HuH-7 (cell line): ENCODE measurements at regions not wholly inside any gene's neighbourhood (a gene's known extent, or its start where the extent isn't known, plus 50 kb on each side); places are given as distances from the start of the nearest gene placed in this dataset.

Experiments used
- DNase-seq: peaks from one replicate; pipeline ENCODE4 v3.0.0; 2011; ENCODE audit warnings: low spot score

GRCh38 chr11:11039208-11039965 lies 181.5 kb upstream of the ZBED5 start:
- DNase-seq: no peak

GRCh38 chr11:11038782-11039181 lies 180.9 kb upstream of the ZBED5 start:
- DNase-seq: no peak

- DNase-seq: no peak
Observed at GRCh38 chr11:11038352-11038751, 180.5 kb upstream of the ZBED5 start.

GRCh38 chr11:11036848-11037732 lies 179.2 kb upstream of the ZBED5 start:
- DNase-seq: peak; percentile 22

GRCh38 chr11:11036185-11036847 lies 178.5 kb upstream of the ZBED5 start:
- no peak for DNase-seq

- no peak for DNase-seq
Observed at GRCh38 chr11:11035331-11035730, 177.5 kb upstream of the ZBED5 start.

- DNase-seq: no peak
Observed at GRCh38 chr11:11034476-11034875, 176.6 kb upstream of the ZBED5 start.

GRCh38 chr11:11032066-11032465 lies 174.2 kb upstream of the ZBED5 start:
- no peak for DNase-seq

- no peak for DNase-seq
Observed at GRCh38 chr11:11029027-11029426, 171.2 kb upstream of the ZBED5 start.

- DNase-seq: peak; percentile 40
Observed at GRCh38 chr11:11028017-11028692, 170.3 kb upstream of the ZBED5 start.

GRCh38 chr11:11027288-11027687 lies 169.4 kb upstream of the ZBED5 start:
- DNase-seq: no peak

- no peak for DNase-seq
Observed at GRCh38 chr11:11025087-11025486, 167.2 kb upstream of the ZBED5 start.

- DNase-seq: peak; percentile 12
Observed at GRCh38 chr11:11022125-11022730, 164.4 kb upstream of the ZBED5 start.

- DNase-seq: no peak
Observed at GRCh38 chr11:11021563-11021962, 163.7 kb upstream of the ZBED5 start.

GRCh38 chr11:11020747-11021149 lies 162.9 kb upstream of the ZBED5 start:
- no peak for DNase-seq

- no peak for DNase-seq
Observed at GRCh38 chr11:11020219-11020726, 162.4 kb upstream of the ZBED5 start.

GRCh38 chr11:11016943-11017342 lies 159.1 kb upstream of the ZBED5 start:
- no peak for DNase-seq

- DNase-seq: no peak
Observed at GRCh38 chr11:11016068-11016467, 158.2 kb upstream of the ZBED5 start.

GRCh38 chr11:11011617-11012016 lies 153.8 kb upstream of the ZBED5 start:
- DNase-seq: no peak

GRCh38 chr11:11010624-11011127 lies 152.8 kb upstream of the ZBED5 start:
- DNase-seq: peak; percentile 30

- DNase-seq: no peak
Observed at GRCh38 chr11:11009179-11009578, 151.3 kb upstream of the ZBED5 start.
